DND-41 (cell line): ENCODE measurements at regions not wholly inside any gene's neighbourhood (a gene's known extent, or its start where the extent isn't known, plus 50 kb on each side); places are given as distances from the start of the nearest gene placed in this dataset.

Experiments used
- ATAC-seq: fragments of 200-7000 bp; cut with Tn5 transposase; 3 replicates; pipeline ENCODE4 v1.9.1; 2021; ENCODE audit warnings: low read depth; ENCODE audit not compliant: insufficient read depth
- DNase-seq: peaks from one replicate; pipeline ENCODE4 v3.0.0-alpha.2; 2020
- H2AFZ ChIP-seq: 2 replicates; pipeline ENCODE4 v1.6.0; 2012; ENCODE audit warnings: low read depth, low read length
- H3K27ac ChIP-seq: 2 replicates; pipeline ENCODE4 v1.5.1; 2012; ENCODE audit warnings: low read length, inconsistent platforms
- H3K27me3 ChIP-seq: fragments of 200-600 bp; sonication (generic); 2 replicates; pipeline ENCODE4 v1.6.0; 2012; ENCODE audit warnings: low read length, mild to moderate bottlenecking, inconsistent platforms; ENCODE audit not compliant: insufficient read depth, poor library complexity
- H3K36me3 ChIP-seq: 2 replicates; pipeline ENCODE4 v1.5.1; 2012; ENCODE audit warnings: low read length, inconsistent platforms; ENCODE audit not compliant: insufficient read depth
- H3K4me1 ChIP-seq: 2 replicates; pipeline ENCODE4 v1.5.1; 2012; ENCODE audit warnings: mild to moderate bottlenecking, low read length; ENCODE audit not compliant: insufficient read depth
- H3K4me2 ChIP-seq: 2 replicates; pipeline ENCODE4 v1.6.0; 2012; ENCODE audit warnings: mild to moderate bottlenecking, moderate library complexity, low read length, inconsistent platforms; ENCODE audit not compliant: insufficient read depth
- H3K4me3 ChIP-seq, 2 experiments: fragments of 200-600 bp in 1 of 2; shearing (Covaris generic) in 1 of 2; 2 replicates each; pipeline ENCODE4 v1.5.1; 2012 to 2016; ENCODE audit warnings: inconsistent platforms in 2 of 2, low read length in 2 of 2, mild to moderate bottlenecking in 2 of 2, low read depth in 1 of 2, moderate library complexity in 1 of 2
- H3K79me2 ChIP-seq: 2 replicates; pipeline ENCODE4 v1.6.0; 2012; ENCODE audit warnings: low read length, inconsistent platforms; ENCODE audit not compliant: insufficient read depth
- H3K9ac ChIP-seq: 2 replicates; pipeline ENCODE4 v1.6.0; 2012; ENCODE audit warnings: low read depth, mild to moderate bottlenecking, inconsistent platforms, low read length, moderate library complexity
- H3K9me3 ChIP-seq: 2 replicates; pipeline ENCODE4 v1.5.1; 2012; ENCODE audit warnings: low read length, moderate library complexity, mild to moderate bottlenecking, inconsistent platforms; ENCODE audit not compliant: insufficient read depth, severe bottlenecking
- H4K20me1 ChIP-seq: 2 replicates; pipeline ENCODE4 v1.6.0; 2012; ENCODE audit warnings: low read length; ENCODE audit not compliant: insufficient read depth
- EZH2 ChIP-seq: IDR thresholded peaks from 3 replicates; pipeline ENCODE4 v1.6.1; 2012; ENCODE audit warnings: borderline replicate concordance, low read depth, mild to moderate bottlenecking, moderate library complexity, low read length, inconsistent platforms; ENCODE audit not compliant: severe bottlenecking
- TF ChIP-seq, protein P1 (sequence below): IDR thresholded peaks from 2 replicates; pipeline ENCODE4 v1.5.1; 2012; ENCODE audit warnings: borderline replicate concordance, low read length, moderate library complexity, mild to moderate bottlenecking; ENCODE audit not compliant: poor library complexity, severe bottlenecking; ENCODE audit errors: extremely low read depth

GRCh38 chr6:106882138-106882537, 92.4 kb downstream of the CD24 start:
- Histone ChIP-seq H3K79me2 (no peaks in the 10 kb centered on the region), H3K36me3 (no peaks in the 10 kb centered on the region), H4K20me1 (no peaks in the 10 kb centered on the region), H3K27me3 (no peaks in the 10 kb centered on the region), H3K4me2 (no peak overlapping the region), H3K4me1 (no peaks in the 10 kb centered on the region), H3K27ac (no peak overlapping the region), H2AFZ (no peak overlapping the region), H3K9ac (no peak overlapping the region), H3K4me3 (no peak overlapping the region), H3K9me3 (no peaks in the 10 kb centered on the region)
- no peak for DNase-seq
- ATAC-seq = no peak
- TF ChIP-seq EZH2 = no peak
- TF ChIP-seq, protein P1, sequence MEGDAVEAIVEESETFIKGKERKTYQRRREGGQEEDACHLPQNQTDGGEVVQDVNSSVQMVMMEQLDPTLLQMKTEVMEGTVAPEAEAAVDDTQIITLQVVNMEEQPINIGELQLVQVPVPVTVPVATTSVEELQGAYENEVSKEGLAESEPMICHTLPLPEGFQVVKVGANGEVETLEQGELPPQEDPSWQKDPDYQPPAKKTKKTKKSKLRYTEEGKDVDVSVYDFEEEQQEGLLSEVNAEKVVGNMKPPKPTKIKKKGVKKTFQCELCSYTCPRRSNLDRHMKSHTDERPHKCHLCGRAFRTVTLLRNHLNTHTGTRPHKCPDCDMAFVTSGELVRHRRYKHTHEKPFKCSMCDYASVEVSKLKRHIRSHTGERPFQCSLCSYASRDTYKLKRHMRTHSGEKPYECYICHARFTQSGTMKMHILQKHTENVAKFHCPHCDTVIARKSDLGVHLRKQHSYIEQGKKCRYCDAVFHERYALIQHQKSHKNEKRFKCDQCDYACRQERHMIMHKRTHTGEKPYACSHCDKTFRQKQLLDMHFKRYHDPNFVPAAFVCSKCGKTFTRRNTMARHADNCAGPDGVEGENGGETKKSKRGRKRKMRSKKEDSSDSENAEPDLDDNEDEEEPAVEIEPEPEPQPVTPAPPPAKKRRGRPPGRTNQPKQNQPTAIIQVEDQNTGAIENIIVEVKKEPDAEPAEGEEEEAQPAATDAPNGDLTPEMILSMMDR = no peak

DNA sequence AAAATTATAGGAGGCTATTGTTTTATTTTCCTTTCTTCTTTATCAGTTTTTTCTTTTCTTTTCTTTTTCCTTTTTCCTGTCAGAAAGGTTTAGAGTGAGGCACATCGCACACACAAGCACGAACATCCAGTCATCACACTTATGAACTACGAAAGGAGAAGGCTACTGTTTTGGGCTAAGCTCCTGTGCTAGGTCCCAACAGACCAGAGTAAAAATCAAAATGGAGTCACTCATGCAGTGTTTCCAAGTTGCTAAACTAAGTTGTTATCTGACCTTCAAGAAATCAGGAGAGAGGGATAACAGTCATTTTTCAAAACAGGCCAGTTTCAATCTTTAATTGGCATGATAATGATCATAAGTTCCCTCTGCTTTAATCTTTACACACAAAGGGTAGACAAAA, 93.6 kb downstream of the CD24 start:
- DNase-seq (no peak), ATAC-seq (no peak)
- H4K20me1 ChIP-seq = no peaks in the 10 kb centered on the region
- H2AFZ ChIP-seq = no peak overlapping the region
- H3K27ac ChIP-seq = no peak overlapping the region
- H3K9ac ChIP-seq = no peak overlapping the region
- no peaks in the 10 kb centered on the region for H3K4me1 ChIP-seq
- no peak overlapping the region for H3K4me2 ChIP-seq
- peaks cover under 1% of the 10 kb centered on the region for H3K9me3 ChIP-seq
- H3K4me3 ChIP-seq = no peak overlapping the region
- TF ChIP-seq, protein P1 = no peak
- TF ChIP-seq EZH2 = no peak
- H3K36me3 ChIP-seq = no peaks in the 10 kb centered on the region
- no peaks in the 10 kb centered on the region for H3K79me2 ChIP-seq
- H3K27me3 ChIP-seq = no peaks in the 10 kb centered on the region

GRCh38 chr6:106875782-106876321, 98.7 kb downstream of the CD24 start:
- no peaks in the 10 kb centered on the region for H3K79me2 ChIP-seq
- no peaks in the 10 kb centered on the region for H3K4me1 ChIP-seq
- no peak overlapping the region for H3K9ac ChIP-seq
- no peak overlapping the region for H3K27ac ChIP-seq
- TF ChIP-seq, protein P1 = no peak
- TF ChIP-seq EZH2 = no peak
- no peak overlapping the region for H2AFZ ChIP-seq
- H3K4me2 ChIP-seq = no peak overlapping the region
- peaks cover 7% of the 10 kb centered on the region for H3K9me3 ChIP-seq
- no peak overlapping the region for H3K4me3 ChIP-seq
- no peak for ATAC-seq
- H3K36me3 ChIP-seq = no peaks in the 10 kb centered on the region
- H4K20me1 ChIP-seq = no peaks in the 10 kb centered on the region
- no peak for DNase-seq
- no peaks in the 10 kb centered on the region for H3K27me3 ChIP-seq

- no peak for ATAC-seq
- Histone ChIP-seq H2AFZ (no peak overlapping the region), H3K4me2 (no peak overlapping the region), H3K27me3 (no peaks in the 10 kb centered on the region), H3K4me1 (no peaks in the 10 kb centered on the region), H3K79me2 (no peaks in the 10 kb centered on the region), H3K4me3 (no peak overlapping the region), H3K9ac (no peak overlapping the region), H3K27ac (no peak overlapping the region), H3K9me3 (peaks cover 7% of the 10 kb centered on the region), H4K20me1 (no peaks in the 10 kb centered on the region), H3K36me3 (no peaks in the 10 kb centered on the region)
- DNase-seq = no peak
- TF ChIP-seq, protein P1 = no peak
- TF ChIP-seq EZH2 = no peak
These were observed 100.0 kb downstream of the CD24 start for GRCh38 chr6:106874481-106874880.
